Parathyroid adenoma (tissue), 2 donors: ENCODE measurements at regions not wholly inside any gene's neighbourhood (a gene's known extent, or its start where the extent isn't known, plus 50 kb on each side); places are given as distances from the start of the nearest gene placed in this dataset.

Source experiments
- H2AFZ ChIP-seq: fragments of 300-600 bp; sonication (generic); one replicate; pipeline ENCODE4 v1.7.0; 2017; ENCODE audit warnings: antibody characterized with exemption, mild to moderate bottlenecking
- H3K27ac ChIP-seq: fragments of 300-600 bp; sonication (generic); one replicate; pipeline ENCODE4 v1.7.0; 2017
- H3K27me3 ChIP-seq: fragments of 300-600 bp; sonication (generic); one replicate; pipeline ENCODE4 v1.7.0; 2017; ENCODE audit warnings: low read length; ENCODE audit not compliant: control insufficient read depth, insufficient read depth
- H3K36me3 ChIP-seq: fragments of 300-600 bp; sonication (generic); one replicate; pipeline ENCODE4 v1.7.0; 2017; ENCODE audit warnings: low read length; ENCODE audit not compliant: control insufficient read depth, insufficient read depth
- H3K4me1 ChIP-seq: fragments of 300-600 bp; sonication (generic); one replicate; pipeline ENCODE4 v1.7.0; 2017; ENCODE audit warnings: control low read depth
- H3K4me2 ChIP-seq: fragments of 300-600 bp; sonication (generic); one replicate; pipeline ENCODE4 v1.7.0; 2017; ENCODE audit warnings: low read length
- H3K4me3 ChIP-seq: fragments of 300-600 bp; sonication (generic); one replicate; pipeline ENCODE4 v1.7.0; 2017; ENCODE audit warnings: low read depth, low read length
- H3K79me2 ChIP-seq: fragments of 300-600 bp; sonication (generic); one replicate; pipeline ENCODE4 v1.7.0; 2017; ENCODE audit warnings: control low read depth
- H3K9ac ChIP-seq: fragments of 300-600 bp; sonication (generic); one replicate; pipeline ENCODE4 v1.7.0; 2017; ENCODE audit warnings: mild to moderate bottlenecking
- H3K9me3 ChIP-seq: fragments of 300-600 bp; sonication (generic); one replicate; pipeline ENCODE4 v1.7.0; 2017; ENCODE audit warnings: low read length; ENCODE audit not compliant: control insufficient read depth
- TF ChIP-seq, protein P1 (sequence below): fragments of 300-600 bp; sonication (generic); IDR thresholded peaks from one replicate; pipeline ENCODE4 v1.7.0; 2017; ENCODE audit warnings: antibody characterized with exemption, mild to moderate bottlenecking
- donor health status: primary hyperparathyroidism.

GRCh38 chr5:162407614-162408013 is 340.0 kb downstream of the GABRG2 start:
- Histone ChIP-seq H3K9ac (no peak overlapping the region), H3K27ac (no peak overlapping the region), H3K27me3 (no peaks in the 10 kb centered on the region), H3K4me3 (no peak overlapping the region), H3K79me2 (no peaks in the 10 kb centered on the region), H3K4me2 (no peak overlapping the region), H3K4me1 (no peaks in the 10 kb centered on the region), H3K9me3 (no peaks in the 10 kb centered on the region), H3K36me3 (no peaks in the 10 kb centered on the region), H2AFZ (no peak overlapping the region)
- TF ChIP-seq, protein P1, sequence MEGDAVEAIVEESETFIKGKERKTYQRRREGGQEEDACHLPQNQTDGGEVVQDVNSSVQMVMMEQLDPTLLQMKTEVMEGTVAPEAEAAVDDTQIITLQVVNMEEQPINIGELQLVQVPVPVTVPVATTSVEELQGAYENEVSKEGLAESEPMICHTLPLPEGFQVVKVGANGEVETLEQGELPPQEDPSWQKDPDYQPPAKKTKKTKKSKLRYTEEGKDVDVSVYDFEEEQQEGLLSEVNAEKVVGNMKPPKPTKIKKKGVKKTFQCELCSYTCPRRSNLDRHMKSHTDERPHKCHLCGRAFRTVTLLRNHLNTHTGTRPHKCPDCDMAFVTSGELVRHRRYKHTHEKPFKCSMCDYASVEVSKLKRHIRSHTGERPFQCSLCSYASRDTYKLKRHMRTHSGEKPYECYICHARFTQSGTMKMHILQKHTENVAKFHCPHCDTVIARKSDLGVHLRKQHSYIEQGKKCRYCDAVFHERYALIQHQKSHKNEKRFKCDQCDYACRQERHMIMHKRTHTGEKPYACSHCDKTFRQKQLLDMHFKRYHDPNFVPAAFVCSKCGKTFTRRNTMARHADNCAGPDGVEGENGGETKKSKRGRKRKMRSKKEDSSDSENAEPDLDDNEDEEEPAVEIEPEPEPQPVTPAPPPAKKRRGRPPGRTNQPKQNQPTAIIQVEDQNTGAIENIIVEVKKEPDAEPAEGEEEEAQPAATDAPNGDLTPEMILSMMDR, result no peak

DNA sequence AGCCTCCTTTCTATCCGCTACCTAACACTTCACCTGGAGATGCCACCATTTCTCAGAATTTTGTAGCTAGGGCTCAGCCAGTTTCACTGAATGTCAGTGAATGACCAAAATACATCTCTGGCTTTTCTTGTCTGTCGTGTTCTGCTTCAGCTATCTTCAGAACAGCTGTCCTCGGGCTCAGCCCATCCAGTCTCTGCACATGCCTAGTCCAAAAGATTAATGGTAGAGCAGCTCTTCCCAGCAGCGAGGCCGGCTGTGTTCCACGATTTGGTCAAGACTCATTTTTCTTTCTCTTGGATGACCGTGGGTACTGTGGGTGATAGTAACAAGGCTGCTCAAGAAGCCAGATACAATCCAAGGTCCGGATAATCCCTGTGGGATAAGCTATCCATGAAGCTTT is 342.8 kb downstream of the GABRG2 start:
- no peak overlapping the region for H3K27ac ChIP-seq
- H3K4me2 ChIP-seq, result no peak overlapping the region
- no peak overlapping the region for H2AFZ ChIP-seq
- H3K9me3 ChIP-seq, result no peaks in the 10 kb centered on the region
- TF ChIP-seq, protein P1, result no peak
- no peaks in the 10 kb centered on the region for H3K36me3 ChIP-seq
- no peaks in the 10 kb centered on the region for H3K79me2 ChIP-seq
- H3K9ac ChIP-seq, result no peak overlapping the region
- H3K27me3 ChIP-seq, result no peaks in the 10 kb centered on the region
- H3K4me3 ChIP-seq, result no peak overlapping the region
- no peaks in the 10 kb centered on the region for H3K4me1 ChIP-seq

DNA sequence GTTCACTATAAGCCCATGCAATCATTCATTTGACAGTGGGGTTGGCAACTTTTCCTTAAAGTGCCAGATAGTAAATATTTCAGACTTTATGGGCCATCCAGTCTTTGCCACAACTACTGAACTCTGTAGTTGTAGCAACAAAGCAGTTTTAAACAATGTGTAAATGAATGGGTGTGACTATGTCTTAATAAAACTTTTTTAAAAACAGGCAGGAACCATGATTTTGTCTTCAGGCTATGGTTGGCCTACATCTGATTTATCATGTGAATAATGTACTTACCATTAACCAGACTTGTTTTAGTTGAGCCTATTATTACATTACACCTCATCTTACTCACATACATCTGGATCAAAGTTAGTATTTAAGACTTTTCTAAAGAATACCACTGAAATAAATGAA is 361.6 kb downstream of the GABRG2 start:
- Histone ChIP-seq H2AFZ (no peak overlapping the region), H3K4me3 (no peak overlapping the region), H3K4me2 (no peak overlapping the region), H3K27me3 (no peaks in the 10 kb centered on the region), H3K36me3 (no peaks in the 10 kb centered on the region), H3K27ac (no peak overlapping the region), H3K4me1 (no peaks in the 10 kb centered on the region), H3K9ac (no peak overlapping the region), H3K9me3 (no peaks in the 10 kb centered on the region), H3K79me2 (no peaks in the 10 kb centered on the region)
- TF ChIP-seq, protein P1, result no peak

- Histone ChIP-seq H3K79me2 (no peaks in the 10 kb centered on the region), H3K9ac (no peak overlapping the region), H3K27ac (no peak overlapping the region), H3K27me3 (no peaks in the 10 kb centered on the region), H3K4me2 (no peak overlapping the region), H3K4me3 (no peak overlapping the region), H3K9me3 (no peaks in the 10 kb centered on the region), H3K36me3 (no peaks in the 10 kb centered on the region), H2AFZ (no peak overlapping the region), H3K4me1 (no peaks in the 10 kb centered on the region)
- TF ChIP-seq, protein P1, result no peak
These were observed 366.7 kb downstream of the GABRG2 start for GRCh38 chr5:162434281-162434680.

- H3K9me3 ChIP-seq, result no peaks in the 10 kb centered on the region
- H3K27me3 ChIP-seq, result no peaks in the 10 kb centered on the region
- H3K4me3 ChIP-seq, result no peak overlapping the region
- H3K4me1 ChIP-seq, result no peaks in the 10 kb centered on the region
- H3K36me3 ChIP-seq, result no peaks in the 10 kb centered on the region
- H3K27ac ChIP-seq, result no peak overlapping the region
- TF ChIP-seq, protein P1, result no peak
- H3K9ac ChIP-seq, result no peak overlapping the region
- no peak overlapping the region for H3K4me2 ChIP-seq
- no peaks in the 10 kb centered on the region for H3K79me2 ChIP-seq
- no peak overlapping the region for H2AFZ ChIP-seq
These were observed 368.5 kb downstream of the GABRG2 start for GRCh38 chr5:162436055-162436454.
